WTC11 (cell line): ENCODE measurements at regions not wholly inside any gene's neighbourhood (a gene's known extent, or its start where the extent isn't known, plus 50 kb on each side); places are given as distances from the start of the nearest gene placed in this dataset.

Experiments
- ATAC-seq: fragments of 200-7000 bp; cut with Tn5 transposase; 2 replicates; pipeline ENCODE4 v1.10.0; 2021; ENCODE audit warnings: mild to moderate bottlenecking, moderate library complexity
- CTCF ChIA-PET: fragments of 300-600 bp; sonication (Branson Sonifier 250); formaldehyde crosslinking; loops from one replicate; lab custom pipeline; 2021; ENCODE audit warnings: antibody characterized with exemption; lab: Charles Lee
- POLR2A ChIA-PET: fragments of 350-600 bp; sonication (Branson Sonifier 250); formaldehyde crosslinking; loops from one replicate; lab custom pipeline; 2021; ENCODE audit warnings: antibody characterized with exemption; lab: Charles Lee
- DNase-seq: peaks from one replicate; pipeline ENCODE4 v3.0.0; 2021; ENCODE audit warnings: low spot score
- H3K27ac Mint-ChIP-seq: 2 replicates; pipeline ENCODE4 v1.8.0; 2021; ENCODE audit warnings: mixed read lengths
- H3K27me3 Mint-ChIP-seq: 2 replicates; pipeline ENCODE4 v1.8.0; 2021; ENCODE audit warnings: low read depth, mild to moderate bottlenecking, moderate library complexity, mixed read lengths
- H3K36me3 Mint-ChIP-seq: 2 replicates; pipeline ENCODE4 v1.8.0; 2021; ENCODE audit warnings: mixed read lengths
- H3K4me1 Mint-ChIP-seq: 2 replicates; pipeline ENCODE4 v1.8.0; 2022; ENCODE audit warnings: mixed read lengths
- H3K4me3 Mint-ChIP-seq: 2 replicates; pipeline ENCODE4 v1.8.0; 2021; ENCODE audit warnings: mild to moderate bottlenecking, moderate library complexity, mixed read lengths
- H3K9me3 Mint-ChIP-seq: 2 replicates; pipeline ENCODE4 v1.8.0; 2021; ENCODE audit warnings: mixed read lengths
- AR ChIP-seq: fragments of 250-450 bp; sonication (Bioruptor Pico); IDR thresholded peaks from 2 replicates; pipeline ENCODE4 v1.9.0; 2021; ENCODE audit warnings: mild to moderate bottlenecking
- ARID4B ChIP-seq: sonication (generic); formaldehyde crosslinking; IDR thresholded peaks from 2 replicates; pipeline ENCODE4 v1.8.0; 2023; ENCODE audit warnings: missing genetic modification reagents, mild to moderate bottlenecking, borderline replicate concordance
- CREB1 ChIP-seq: sonication (generic); formaldehyde crosslinking; IDR thresholded peaks from 2 replicates; pipeline ENCODE4 v1.8.0; 2023; ENCODE audit warnings: mild to moderate bottlenecking, missing genetic modification reagents
- E2F4 ChIP-seq: sonication (generic); formaldehyde crosslinking; IDR thresholded peaks from 2 replicates; pipeline ENCODE4 v1.8.1; 2022; ENCODE audit warnings: low read depth, mild to moderate bottlenecking, moderate library complexity, missing genetic modification reagents, borderline replicate concordance
- FOXJ3 ChIP-seq: sonication (generic); formaldehyde crosslinking; IDR thresholded peaks from 2 replicates; pipeline ENCODE4 v1.9.0; 2021; ENCODE audit warnings: missing genetic modification reagents, mild to moderate bottlenecking, borderline replicate concordance
- JUN ChIP-seq: sonication (generic); formaldehyde crosslinking; IDR thresholded peaks from 2 replicates; pipeline ENCODE4 v1.8.0; 2023; ENCODE audit warnings: mild to moderate bottlenecking, missing genetic modification reagents
- PREB ChIP-seq: sonication (generic); formaldehyde crosslinking; IDR thresholded peaks from 2 replicates; pipeline ENCODE4 v1.8.1; 2022; ENCODE audit warnings: mild to moderate bottlenecking, missing genetic modification reagents, moderate library complexity, borderline replicate concordance
- TEAD4 ChIP-seq: sonication (generic); formaldehyde crosslinking; IDR thresholded peaks from 2 replicates; pipeline ENCODE4 v1.8.0; 2022; ENCODE audit warnings: mild to moderate bottlenecking, missing genetic modification reagents
- USF1 ChIP-seq: sonication (generic); formaldehyde crosslinking; IDR thresholded peaks from 2 replicates; pipeline ENCODE4 v1.8.0; 2022; ENCODE audit warnings: mild to moderate bottlenecking, missing genetic modification reagents
- ZBTB43 ChIP-seq: sonication (generic); formaldehyde crosslinking; IDR thresholded peaks from 2 replicates; pipeline ENCODE4 v1.8.1; 2023; ENCODE audit warnings: mild to moderate bottlenecking, missing genetic modification reagents
- ZNF121 ChIP-seq: sonication (generic); formaldehyde crosslinking; IDR thresholded peaks from 2 replicates; pipeline ENCODE4 v1.8.0; 2023; ENCODE audit warnings: missing genetic modification reagents
- ZNF232 ChIP-seq: sonication (generic); formaldehyde crosslinking; IDR thresholded peaks from 2 replicates; pipeline ENCODE4 v1.8.0; 2022; ENCODE audit warnings: mild to moderate bottlenecking, missing genetic modification reagents
- ZNF317 ChIP-seq: sonication (generic); formaldehyde crosslinking; IDR thresholded peaks from 2 replicates; pipeline ENCODE4 v1.8.1; 2023; ENCODE audit warnings: low read depth, mild to moderate bottlenecking, moderate library complexity, missing genetic modification reagents, borderline replicate concordance
- ZNF416 ChIP-seq: fragments of 250-450 bp; sonication (Bioruptor Pico); IDR thresholded peaks from 2 replicates; pipeline ENCODE4 v1.9.0; 2021; ENCODE audit warnings: mild to moderate bottlenecking, inconsistent platforms
- ZNF671 ChIP-seq: fragments of 250-450 bp; sonication (Bioruptor Pico); IDR thresholded peaks from 2 replicates; pipeline ENCODE4 v1.8.0; 2021; ENCODE audit warnings: mild to moderate bottlenecking
- ZSCAN18 ChIP-seq: fragments of 250-450 bp; sonication (Bioruptor Pico); IDR thresholded peaks from 2 replicates; pipeline ENCODE4 v2.1.2; 2022; ENCODE audit warnings: mild to moderate bottlenecking, moderate library complexity

GRCh38 chr13:68439817-68440216 lies 1209.7 kb upstream of the PCDH9 start (continued):
- no peak for TF ChIP-seq ZBTB43 (CRISPR knock-in tag)
- TF ChIP-seq ARID4B, result no peak
- no peak for TF ChIP-seq CREB1
- TF ChIP-seq ZSCAN18 (CRISPR knock-in tag), result no peak

GRCh38 chr13:68428292-68428691 lies 1198.2 kb upstream of the PCDH9 start:
- DNase-seq (no peak), ATAC-seq (no peak)
- Mint-ChIP-seq H3K4me3 (no peak overlapping the region), H3K9me3 (no peaks in the 10 kb centered on the region), H3K36me3 (no peaks in the 10 kb centered on the region), H3K27me3 (no peaks in the 10 kb centered on the region), H3K27ac (no peak overlapping the region), H3K4me1 (no peaks in the 10 kb centered on the region)
- POLR2A ChIA-PET, result no interaction called here
- TF ChIP-seq ARID4B (no peak), ZNF671 (no peak), ZNF416 (CRISPR knock-in tag) (no peak)
- CTCF ChIA-PET, result no interaction called here

GRCh38 chr13:68417801-68418200 lies 1187.7 kb upstream of the PCDH9 start:
- H3K9me3 Mint-ChIP-seq, result peaks cover 25% of the 10 kb centered on the region
- H3K27ac Mint-ChIP-seq, result no peak overlapping the region
- ChIA-PET POLR2A (no interaction called here), CTCF (no interaction called here)
- no peak overlapping the region for H3K4me3 Mint-ChIP-seq
- no peaks in the 10 kb centered on the region for H3K4me1 Mint-ChIP-seq
- no peaks in the 10 kb centered on the region for H3K27me3 Mint-ChIP-seq
- peaks cover 2% of the 10 kb centered on the region; the same call in 1 of the 2 replicates for H3K36me3 Mint-ChIP-seq
- ATAC-seq (no peak), DNase-seq (no peak)
- TF ChIP-seq PREB (CRISPR knock-in tag) (no peak), ZNF317 (CRISPR knock-in tag) (no peak), JUN (CRISPR knock-in tag) (no peak), FOXJ3 (no peak), ZNF232 (CRISPR knock-in tag) (no peak), USF1 (CRISPR knock-in tag) (no peak), ZNF121 (CRISPR knock-in tag) (no peak), TEAD4 (CRISPR knock-in tag) (no peak), AR (CRISPR knock-in tag) (no peak), E2F4 (no peak)
